ENCODE measurements at regions not wholly inside any gene's neighbourhood (a gene's known extent, or its start where the extent isn't known, plus 50 kb on each side); places are given as distances from the start of the nearest gene placed in this dataset.
A peak's percentile ranks its signal among the peaks of the same experiment; 100 is the strongest.

GRCh38 chrX:51813886-51814460 is 70.7 kb downstream of the GSPT2 start (continued):
- no peak for TF ChIP-seq ZNF462 (CRISPR knock-in tag; IDR thresholded peaks at IDR 0.05)
- TF ChIP-seq STAT1 (IDR thresholded peaks at IDR 0.05; ENCODE audit: unreplicated experiment): no peak
- no peak for TF ChIP-seq CREB1 (CRISPR knock-in tag; IDR thresholded peaks at IDR 0.05; ENCODE audit: low read depth)
- TF ChIP-seq POLR2AphosphoS5 (IDR thresholded peaks at IDR 0.05; ENCODE audit: low read depth): no peak
- TF ChIP-seq EZH2phosphoT487 (IDR thresholded peaks at IDR 0.05; ENCODE audit: unreplicated experiment): no peak
- no peak for TF ChIP-seq CTCF (conservative IDR thresholded peaks at IDR 0.05; ENCODE audit: low read depth in 2 of 2)

DNA sequence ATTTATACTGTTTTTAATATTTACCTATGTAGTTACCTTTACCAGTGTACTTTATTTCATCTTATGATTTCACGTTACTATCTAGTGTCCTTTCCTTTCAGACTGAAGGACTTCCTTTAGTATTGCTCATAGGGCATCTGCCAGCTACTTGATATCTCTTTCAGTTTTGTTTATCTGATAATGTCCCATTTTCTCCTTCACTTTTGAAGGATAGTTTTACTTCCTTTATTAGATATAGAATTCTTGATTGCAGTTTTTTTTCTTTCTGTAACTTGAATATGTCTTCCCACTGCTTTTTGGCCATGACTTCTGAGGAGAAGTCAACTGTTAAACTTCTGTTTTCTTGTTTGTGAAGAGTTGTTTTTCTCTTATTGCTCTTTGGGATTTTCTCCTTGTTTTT is 69.4 kb upstream of the MAGED1 start:
- ATAC-seq: no peak
- peaks cover 1% of the 10 kb centered on the region for H3K27me3 Mint-ChIP-seq (ENCODE audit: insufficient read depth, low read depth, poor library complexity)
- TF ChIP-seq CREB1 (CRISPR knock-in tag; IDR thresholded peaks at IDR 0.05; ENCODE audit: low read depth) (no peak), ETS1 (IDR thresholded peaks at IDR 0.05) (no peak), ZNF331 (CRISPR knock-in tag; IDR thresholded peaks at IDR 0.05; ENCODE audit: low read depth) (no peak), CTCF (conservative IDR thresholded peaks at IDR 0.05; ENCODE audit: low read depth in 2 of 2) (no peak), ZNF114 (CRISPR knock-in tag; IDR thresholded peaks at IDR 0.05) (no peak), STAT1 (IDR thresholded peaks at IDR 0.05; ENCODE audit: unreplicated experiment) (no peak), JUNB (IDR thresholded peaks at IDR 0.05; ENCODE audit: unreplicated experiment) (no peak)

More for the DNA sequence above, 69.4 kb upstream of the MAGED1 start:
- Mint-ChIP-seq H3K4me1 (peaks cover 58% of the 10 kb centered on the region), H3K27ac (no peak overlapping the region), H3K36me3 (ENCODE audit: low read depth) (no peaks in the 10 kb centered on the region), H3K9me3 (no peaks in the 10 kb centered on the region), H3K4me3 (no peak overlapping the region)
- no peaks in the 10 kb centered on the region for H3F3A ChIP-seq (replicated peaks; ENCODE audit: low read depth)
- no peaks in the 10 kb centered on the region for H3K27me3 ChIP-seq (ENCODE audit: insufficient read depth)
- H3K36me3 ChIP-seq (ENCODE audit: insufficient read depth): no peaks in the 10 kb centered on the region
- no peak overlapping the region for H3K27ac ChIP-seq (ENCODE audit: low read depth)
- DNase-seq (ENCODE audit: low spot score): no peak
- no peaks in the 10 kb centered on the region for H3K9me2 ChIP-seq (ENCODE audit: insufficient read depth)
- no peak overlapping the region for H2AFZ ChIP-seq
- H3K79me2 ChIP-seq (replicated peaks; ENCODE audit: insufficient read depth): peaks cover 99% of the 10 kb centered on the region
- H4K20me1 ChIP-seq (replicated peaks; ENCODE audit: insufficient read depth): peaks cover 6% of the 10 kb centered on the region; the same call in 1 of the 2 replicates
- peak overlapping the region; percentile 57; the same call in 1 of the 2 replicates for H3K4me2 ChIP-seq
- no peak overlapping the region for H3K4me3 ChIP-seq
- H3K4me1 ChIP-seq (ENCODE audit: insufficient read depth): peaks cover 38% of the 10 kb centered on the region

Data from GM23338 (cell line).